H9 (cell line): ENCODE measurements at regions not wholly inside any gene's neighbourhood (a gene's known extent, or its start where the extent isn't known, plus 50 kb on each side); places are given as distances from the start of the nearest gene placed in this dataset.

Source experiments
- DNase-seq: peaks from one replicate; pipeline ENCODE4 v3.0.0-alpha.2; 2017
- H2AFZ ChIP-seq: one replicate; pipeline ENCODE4 v1.6.1; 2013; ENCODE audit warnings: mild to moderate bottlenecking, low read length, control low read depth, moderate library complexity
- H2AK5ac ChIP-seq: 2 replicates; pipeline ENCODE4 v1.6.1; 2013; ENCODE audit warnings: low read length, control low read depth, mixed read lengths; ENCODE audit not compliant: insufficient read length
- H2BK120ac ChIP-seq: one replicate; pipeline ENCODE4 v1.6.1; 2013; ENCODE audit warnings: low read depth, mild to moderate bottlenecking, low read length, control low read depth, inconsistent platforms; ENCODE audit not compliant: poor library complexity, severe bottlenecking
- H2BK12ac ChIP-seq: 2 replicates; pipeline ENCODE4 v1.6.1; 2013; ENCODE audit warnings: low read length, control low read depth, mixed read lengths, low read depth; ENCODE audit not compliant: insufficient read length
- H2BK15ac ChIP-seq: 2 replicates; pipeline ENCODE4 v1.6.1; 2013; ENCODE audit warnings: low read depth, low read length, control low read depth
- H2BK20ac ChIP-seq: one replicate; pipeline ENCODE4 v1.6.1; 2013; ENCODE audit warnings: low read depth, mild to moderate bottlenecking, low read length, control low read depth, inconsistent platforms; ENCODE audit not compliant: poor library complexity, severe bottlenecking
- H2BK5ac ChIP-seq: 2 replicates; pipeline ENCODE4 v1.6.1; 2013; ENCODE audit warnings: low read length, control low read depth, mixed read lengths; ENCODE audit not compliant: insufficient read length
- H3K14ac ChIP-seq: 2 replicates; pipeline ENCODE4 v1.6.1; 2013; ENCODE audit warnings: low read length, control low read depth; ENCODE audit not compliant: insufficient read depth
- H3K18ac ChIP-seq: 2 replicates; pipeline ENCODE4 v1.6.1; 2013; ENCODE audit warnings: low read depth, mild to moderate bottlenecking, mixed read lengths, low read length, control low read depth; ENCODE audit not compliant: insufficient read length
- H3K23ac ChIP-seq: 2 replicates; pipeline ENCODE4 v1.6.1; 2013; ENCODE audit warnings: low read length, control low read depth, mixed read lengths, low read depth; ENCODE audit not compliant: insufficient read length
- H3K23me2 ChIP-seq: 2 replicates; pipeline ENCODE4 v1.6.1; 2013; ENCODE audit warnings: low read depth, mild to moderate bottlenecking, mixed read lengths, low read length, control low read depth; ENCODE audit not compliant: insufficient read length, poor library complexity, severe bottlenecking
- H3K27ac ChIP-seq: 2 replicates; pipeline ENCODE4 v1.5.1; 2013; ENCODE audit warnings: low read length, control low read depth, mixed read lengths, low read depth; ENCODE audit not compliant: insufficient read length
- H3K27me3 ChIP-seq: 2 replicates; pipeline ENCODE4 v1.6.1; 2013; ENCODE audit warnings: low read length, control low read depth, inconsistent platforms; ENCODE audit not compliant: insufficient read depth
- H3K4ac ChIP-seq: 2 replicates; pipeline ENCODE4 v1.6.1; 2013; ENCODE audit warnings: low read depth, mild to moderate bottlenecking, control low read depth, inconsistent platforms, low read length, moderate library complexity
- H3K4me1 ChIP-seq: 2 replicates; pipeline ENCODE4 v1.6.1; 2013; ENCODE audit warnings: low read length, control low read depth, inconsistent platforms; ENCODE audit not compliant: insufficient read depth
- H3K4me2 ChIP-seq: 2 replicates; pipeline ENCODE4 v1.6.1; 2013; ENCODE audit warnings: low read length, control low read depth, mixed read lengths; ENCODE audit not compliant: insufficient read length, insufficient read depth
- H3K56ac ChIP-seq: 2 replicates; pipeline ENCODE4 v1.6.1; 2013; ENCODE audit warnings: low read depth, mild to moderate bottlenecking, mixed read lengths, low read length, control low read depth; ENCODE audit not compliant: insufficient read length
- H3K79me1 ChIP-seq: 2 replicates; pipeline ENCODE4 v1.6.1; 2013; ENCODE audit warnings: low read depth, mild to moderate bottlenecking, moderate library complexity, low read length, control low read depth, inconsistent platforms; ENCODE audit not compliant: insufficient read depth, poor library complexity, severe bottlenecking
- H3K79me2 ChIP-seq: 2 replicates; pipeline ENCODE4 v1.6.1; 2013; ENCODE audit warnings: low read length, control low read depth, inconsistent platforms; ENCODE audit not compliant: insufficient read depth
- H3K9ac ChIP-seq: 2 replicates; pipeline ENCODE4 v1.6.1; 2013; ENCODE audit warnings: low read length, control low read depth, mixed read lengths; ENCODE audit not compliant: insufficient read length; ENCODE audit errors: extremely low read depth
- H3K9me3 ChIP-seq: one replicate; pipeline ENCODE4 v1.6.1; 2013; ENCODE audit warnings: low read depth, low read length, inconsistent platforms; ENCODE audit not compliant: control insufficient read depth
- H3T11ph ChIP-seq: one replicate; pipeline ENCODE4 v1.6.1; 2013; ENCODE audit warnings: mild to moderate bottlenecking, low read length, control low read depth, inconsistent platforms
- H4K20me1 ChIP-seq: one replicate; pipeline ENCODE4 v1.6.1; 2013; ENCODE audit not compliant: control insufficient read depth, insufficient read length, insufficient read depth
- H4K5ac ChIP-seq: 2 replicates; pipeline ENCODE4 v1.6.1; 2013; ENCODE audit warnings: low read depth, mild to moderate bottlenecking, mixed read lengths, low read length, control low read depth; ENCODE audit not compliant: insufficient read length
- H4K8ac ChIP-seq: replicated peaks from 2 replicates; pipeline ENCODE4 v1.6.1; 2013; ENCODE audit warnings: low read length, control low read depth, mixed read lengths, low read depth; ENCODE audit not compliant: insufficient read length
- H4K91ac ChIP-seq: 2 replicates; pipeline ENCODE4 v1.6.1; 2013; ENCODE audit warnings: low read depth, mild to moderate bottlenecking, moderate library complexity, mixed read lengths, low read length, control low read depth; ENCODE audit not compliant: insufficient read length
- H3K27ac Mint-ChIP-seq, 3 experiments: 2 replicates in 2 of 3; 3 replicates in 1 of 3; pipeline ENCODE4 v1.8.0; 2020 to 2021; ENCODE audit warnings: mixed read lengths in 3 of 3, mild to moderate bottlenecking in 1 of 3, moderate library complexity in 1 of 3
- H3K27me3 Mint-ChIP-seq: 2 replicates; pipeline ENCODE4 v1.8.0; 2021; ENCODE audit warnings: low read depth, mild to moderate bottlenecking, moderate library complexity, mixed read lengths
- H3K36me3 Mint-ChIP-seq, 3 experiments: 2 replicates in 2 of 3; 3 replicates in 1 of 3; pipeline ENCODE4 v1.8.0; 2020 to 2021; ENCODE audit warnings: low read depth in 3 of 3, mixed read lengths in 3 of 3; ENCODE audit not compliant: insufficient read depth in 1 of 3
- H3K4me1 Mint-ChIP-seq, 2 experiments: 2 replicates each; pipeline ENCODE4 v1.8.0; 2020; ENCODE audit warnings: mixed read lengths in 2 of 2
- H3K4me3 Mint-ChIP-seq, 2 experiments: 2 replicates in 1 of 2; 3 replicates in 1 of 2; pipeline ENCODE4 v1.8.0; 2020 to 2021; ENCODE audit warnings: mild to moderate bottlenecking in 2 of 2, mixed read lengths in 2 of 2, moderate library complexity in 1 of 2
- H3K9me3 Mint-ChIP-seq, 2 experiments: 2 replicates in 1 of 2; 3 replicates in 1 of 2; pipeline ENCODE4 v1.8.0; 2020; ENCODE audit warnings: mild to moderate bottlenecking in 2 of 2, mixed read lengths in 2 of 2, moderate library complexity in 1 of 2
- CTCF ChIP-seq: fragments of 200-600 bp; sonication (generic); conservative IDR thresholded peaks from 3 replicates; pipeline ENCODE4 v1.8.0; 2021; ENCODE audit warnings: antibody characterized with exemption, mild to moderate bottlenecking
- WGBS: extraction: QIAGEN DNeasy Blood & Tissue Kit; methylation state at CpG from one replicate; pipeline ENCODE4 v1.1.7; 2013; ENCODE audit warnings: missing lambda C conversion rate, low lambda C conversion rate, mixed read lengths; ENCODE audit not compliant: insufficient read length; ENCODE audit errors: extremely low coverage; 5-methylcytosine and 5-hydroxymethylcytosine counted together

- no peak for TF ChIP-seq CTCF
Measured at GRCh38 chr3:66617351-66617750, 116.5 kb upstream of the LRIG1 start.

More at GRCh38 chr3:66617351-66617750, 116.5 kb upstream of the LRIG1 start:
- H2BK15ac ChIP-seq: no peak overlapping the region
- H3K36me3 Mint-ChIP-seq: no peaks in the 10 kb centered on the region
- H2BK120ac ChIP-seq: no peak overlapping the region
- H3K27ac Mint-ChIP-seq: no peak overlapping the region
- no peak overlapping the region for H3T11ph ChIP-seq
- H2BK12ac ChIP-seq: no peak overlapping the region
- H3K79me2 ChIP-seq: no peaks in the 10 kb centered on the region
- H3K4me3 Mint-ChIP-seq: no peak overlapping the region
- peaks cover 33 to 37% of the 10 kb centered on the region in 2 experiments for H3K4me1 Mint-ChIP-seq
- H3K18ac ChIP-seq: no peak overlapping the region
- H3K56ac ChIP-seq: no peak overlapping the region
- no peaks in the 10 kb centered on the region for H3K27me3 ChIP-seq
- H3K4me2 ChIP-seq: no peak overlapping the region
- H2BK20ac ChIP-seq: no peak overlapping the region
- WGBS: no CpG with 5 or more reads among the region's 2 CpGs
- H3K9me3 ChIP-seq: no peaks in the 10 kb centered on the region
- H3K9me3 Mint-ChIP-seq: no peaks in the 10 kb centered on the region
- H3K4ac ChIP-seq: no peak overlapping the region
- no peak overlapping the region for H4K5ac ChIP-seq
- H3K23ac ChIP-seq: no peak overlapping the region
- DNase-seq: no peak
- H2AK5ac ChIP-seq: no peak overlapping the region
- no peak overlapping the region for H2BK5ac ChIP-seq
- no peak overlapping the region for H3K9ac ChIP-seq
- no peak overlapping the region for H3K14ac ChIP-seq
- H4K91ac ChIP-seq: no peak overlapping the region
- peaks cover 6% of the 10 kb centered on the region; the same call in 1 of the 2 replicates for H3K4me1 ChIP-seq
- no peak overlapping the region for H3K27ac ChIP-seq
- no peaks in the 10 kb centered on the region for H4K20me1 ChIP-seq
- H3K79me1 ChIP-seq: no peaks in the 10 kb centered on the region
- no peak overlapping the region for H2AFZ ChIP-seq
- 0 out of 2 replicates have a peak, but pooled peaks cover 2% of the 10 kb centered on the region for H3K27me3 Mint-ChIP-seq
- H3K23me2 ChIP-seq: no peaks in the 10 kb centered on the region
- H4K8ac ChIP-seq: no peak overlapping the region
